ENCODE measurements at regions not wholly inside any gene's neighbourhood (a gene's known extent, or its start where the extent isn't known, plus 50 kb on each side); places are given as distances from the start of the nearest gene placed in this dataset.
"Not testable (repeated sequence)": the region's sequence is repeated elsewhere in the genome, so short reads cannot be mapped to it uniquely, and the experiment has no call there.

DNA sequence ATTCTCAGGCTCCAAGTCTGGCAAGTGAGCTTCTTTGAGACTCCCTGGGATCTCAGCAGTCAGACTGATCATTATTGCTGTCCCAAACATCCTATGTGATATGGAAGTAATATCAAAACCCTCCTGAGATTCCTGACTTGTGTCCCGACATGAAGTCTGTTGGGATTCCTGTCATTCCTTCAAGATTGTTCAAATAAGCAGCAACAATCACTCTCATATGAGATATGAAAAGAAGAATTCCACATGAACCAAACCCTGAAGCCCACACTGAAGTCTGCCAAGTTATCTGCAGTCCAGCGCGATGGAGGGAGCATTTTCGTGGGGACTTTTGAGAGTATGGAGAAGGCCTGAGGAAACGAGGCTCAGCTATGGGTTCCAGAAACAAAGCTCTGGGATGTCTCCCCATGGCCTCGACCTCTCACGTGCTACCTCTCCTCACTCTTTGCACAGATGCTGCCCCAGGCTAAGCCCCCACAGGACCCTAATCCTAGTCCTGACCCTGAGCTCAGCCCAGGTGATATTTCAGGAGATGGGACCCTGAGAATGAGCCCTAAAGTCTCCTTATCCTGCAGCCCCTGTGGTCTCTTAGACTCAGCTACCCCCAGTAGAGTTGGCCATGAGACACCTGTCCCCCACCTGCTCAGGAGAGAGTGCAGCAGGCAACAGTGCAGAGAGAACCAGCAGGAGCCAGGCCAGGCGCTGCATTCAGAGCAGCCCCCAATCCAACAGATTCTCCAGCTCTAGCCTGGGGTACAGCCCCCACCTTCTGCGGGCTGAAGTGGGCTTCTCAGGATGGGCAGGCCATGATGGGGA, 100.2 kb downstream of the GGTLC2 start:
- DNase-seq (ENCODE audit: low read depth): no peak

- DNase-seq (ENCODE audit: low read depth): no peak
Observed at GRCh38 chr22:22745225-22746060, 101.0 kb downstream of the GGTLC2 start.

DNA sequence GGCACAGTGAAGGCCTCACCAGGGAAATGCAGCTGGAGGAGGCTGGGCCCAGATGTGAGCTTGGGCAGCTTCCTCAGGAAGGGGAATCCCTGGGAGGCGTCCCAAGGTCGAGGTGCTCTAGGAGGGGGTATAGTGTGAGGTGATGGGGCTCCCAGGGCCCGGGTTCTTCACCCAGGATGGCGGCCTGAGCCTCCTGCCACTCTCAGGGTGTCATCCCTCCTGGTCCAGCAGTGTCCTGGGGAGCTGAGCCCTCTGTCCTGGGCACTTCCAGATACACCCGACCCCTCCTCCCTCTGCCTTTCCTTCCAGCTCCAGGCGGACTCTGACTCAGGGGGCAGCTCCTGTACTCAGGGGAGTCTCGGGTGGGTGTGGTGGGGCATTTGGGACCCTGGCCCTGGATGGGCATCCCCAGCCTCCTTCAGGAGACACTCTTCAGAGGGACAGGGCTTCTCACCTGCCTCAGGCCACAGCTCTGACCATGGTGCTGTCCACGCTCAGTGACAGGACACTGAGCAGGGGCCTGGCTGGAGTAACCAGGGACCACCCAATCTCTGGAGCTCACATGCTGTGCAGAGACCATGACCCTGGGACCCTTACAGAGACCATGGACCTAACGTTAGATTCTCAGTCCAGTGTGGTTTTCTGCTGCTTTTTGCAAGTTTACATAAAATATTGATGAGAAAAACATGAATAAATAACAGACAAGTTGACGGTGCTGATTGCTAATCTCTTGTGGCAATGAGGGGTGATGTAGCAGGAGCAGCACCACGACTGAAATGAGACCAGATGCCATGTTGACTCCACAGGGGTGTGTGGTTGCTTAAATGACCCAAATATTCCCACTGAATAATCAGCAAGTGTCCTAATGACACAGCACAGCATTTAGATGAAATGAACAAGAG, 101.9 kb downstream of the GGTLC2 start:
- no peak for DNase-seq (ENCODE audit: low read depth)

DNA sequence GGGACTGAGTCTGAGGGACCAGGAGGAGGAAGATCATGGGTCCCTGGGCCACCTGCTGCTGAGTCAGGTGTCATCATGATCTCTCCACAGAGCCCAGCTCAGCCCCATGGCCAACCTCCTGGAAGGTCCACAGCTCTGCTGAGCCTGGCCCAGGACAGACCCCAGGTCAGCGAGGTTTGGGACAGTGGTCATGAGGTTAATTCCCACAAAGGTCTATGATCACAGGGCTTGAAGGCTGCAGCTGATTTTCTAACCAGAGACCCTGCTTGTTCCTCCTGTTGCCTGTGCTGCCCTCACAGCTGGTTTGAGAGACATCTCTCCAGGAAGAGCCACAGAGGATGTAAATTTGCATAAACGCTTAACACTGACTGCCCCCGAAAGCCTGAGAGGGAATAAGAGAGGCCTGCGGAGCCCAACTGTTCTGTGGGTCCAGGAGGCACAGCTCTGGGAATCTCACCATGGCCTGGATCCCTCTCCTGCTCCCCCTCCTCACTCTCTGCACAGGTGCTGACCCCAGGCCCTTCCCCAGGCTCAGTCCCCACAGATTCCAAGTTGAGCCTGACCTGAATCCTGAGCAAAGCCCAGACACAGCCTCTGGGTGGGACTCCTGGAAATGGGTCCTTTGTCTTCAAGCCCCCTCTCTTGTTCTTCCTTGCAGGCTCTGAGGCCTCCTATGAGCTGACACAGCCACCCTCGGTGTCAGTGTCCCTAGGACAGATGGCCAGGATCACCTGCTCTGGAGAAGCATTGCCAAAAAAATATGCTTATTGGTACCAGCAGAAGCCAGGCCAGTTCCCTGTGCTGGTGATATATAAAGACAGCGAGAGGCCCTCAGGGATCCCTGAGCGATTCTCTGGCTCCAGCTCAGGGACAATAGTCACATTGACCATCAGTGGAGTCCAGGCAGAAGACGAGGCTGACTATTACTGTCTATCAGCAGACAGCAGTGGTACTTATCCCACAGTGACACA, 102.8 kb downstream of the GGTLC2 start:
- no peak for DNase-seq (ENCODE audit: low read depth)

GRCh38 chr22:22748297-22748743, 103.9 kb downstream of the GGTLC2 start:
- no peak for DNase-seq (ENCODE audit: low read depth)

DNA sequence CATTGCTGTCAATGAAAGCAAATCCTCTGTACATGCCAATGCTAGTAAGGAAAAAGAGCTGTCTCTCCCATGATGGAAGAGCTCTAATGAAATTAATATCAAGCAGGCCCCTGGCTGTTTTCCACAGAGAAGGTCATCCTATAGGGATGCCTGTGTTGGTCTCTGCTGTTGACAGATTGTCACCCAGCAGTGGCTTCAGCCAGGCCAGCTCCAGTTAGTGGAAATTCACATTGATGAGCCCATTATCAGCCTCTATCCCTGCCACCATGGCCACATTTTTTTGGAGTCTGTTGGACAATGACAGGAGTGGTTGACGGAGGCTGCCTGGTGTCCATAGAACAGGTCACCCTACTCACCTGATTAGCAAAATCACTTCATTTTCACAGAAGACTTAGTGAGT, 104.3 kb downstream of the GGTLC2 start:
- DNase-seq (ENCODE audit: low read depth): no peak

DNA sequence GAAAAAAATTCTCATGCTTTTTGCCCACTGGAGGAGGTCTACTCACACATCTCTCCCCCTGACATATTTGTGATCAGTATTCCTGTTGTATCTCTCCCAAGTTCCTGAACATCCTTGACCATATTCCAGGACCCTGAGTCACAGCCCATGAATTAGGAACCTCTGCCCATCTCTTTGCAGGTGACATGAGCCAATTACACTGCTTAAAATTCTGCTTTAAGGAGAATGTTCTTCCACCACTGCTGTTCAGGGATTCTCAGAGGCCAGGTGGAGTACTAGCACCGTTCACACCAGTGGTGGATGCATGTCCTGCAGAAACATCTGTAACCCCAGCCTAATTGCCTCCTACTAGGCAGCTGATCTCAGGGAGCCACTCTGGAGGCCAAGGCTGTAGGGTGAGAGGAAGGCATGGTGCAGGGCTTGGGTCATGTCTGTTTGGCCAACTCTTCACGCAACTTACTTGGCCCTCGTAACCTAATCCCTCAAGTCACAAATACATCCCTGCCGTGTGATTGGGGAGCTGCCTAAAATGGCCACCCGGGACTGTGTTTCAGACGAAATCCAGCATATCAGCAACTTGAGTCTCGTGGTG, 104.8 kb downstream of the GGTLC2 start:
- no peak for DNase-seq (ENCODE audit: low read depth)

- no peak for DNase-seq (ENCODE audit: low read depth)
Observed at GRCh38 chr22:22750335-22751042, 106.1 kb downstream of the GGTLC2 start.

- DNase-seq (ENCODE audit: low read depth): no peak
Observed at GRCh38 chr22:22751043-22751603, 106.7 kb downstream of the GGTLC2 start.

GRCh38 chr22:22752199-22752555, 107.8 kb downstream of the GGTLC2 start:
- DNase-seq (ENCODE audit: low read depth): no peak

GRCh38 chr22:22752556-22753477, 108.4 kb downstream of the GGTLC2 start:
- no peak for DNase-seq (ENCODE audit: low read depth)

DNA sequence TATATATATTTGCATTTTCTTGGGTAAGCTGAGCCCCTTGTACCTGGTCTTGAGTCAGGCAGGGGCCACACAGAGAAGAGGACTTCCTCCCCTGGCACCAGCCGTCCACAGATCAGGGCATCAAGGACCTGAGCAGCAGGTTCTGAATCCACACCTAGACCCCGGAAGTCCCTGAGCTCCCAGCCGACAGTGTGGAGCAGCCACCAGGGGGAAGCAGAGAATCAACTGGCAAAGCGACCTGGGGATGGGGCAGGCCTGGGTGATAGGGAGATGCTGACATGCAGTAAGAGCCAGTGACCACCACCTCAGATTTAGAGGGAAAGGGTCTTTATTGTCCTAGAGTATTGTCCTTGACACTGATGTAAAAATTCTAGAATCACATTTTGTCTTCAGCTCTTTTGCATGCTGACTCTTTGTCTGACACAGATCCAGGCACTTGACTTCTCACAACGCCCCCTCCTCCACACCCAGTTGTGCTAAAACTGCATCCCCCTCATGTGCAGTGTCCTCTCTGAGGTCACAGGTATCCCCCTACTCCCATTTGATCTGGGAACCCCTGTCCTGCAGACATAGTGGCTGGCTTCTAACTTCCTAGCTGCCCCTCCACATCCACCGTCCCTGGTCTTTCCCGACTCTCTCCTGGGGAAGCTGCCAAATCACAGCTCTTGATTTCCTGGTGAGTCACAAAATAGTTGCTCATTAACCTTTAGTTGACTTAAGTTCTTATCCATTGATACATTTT, 109.3 kb downstream of the GGTLC2 start:
- DNase-seq (ENCODE audit: low read depth): peak; percentile 51

- no peak for DNase-seq (ENCODE audit: low read depth)
Observed at GRCh38 chr22:22754268-22754657, 109.8 kb downstream of the GGTLC2 start.

GRCh38 chr22:22754961-22755777, 110.8 kb downstream of the GGTLC2 start:
- DNase-seq (ENCODE audit: low read depth): no peak

DNA sequence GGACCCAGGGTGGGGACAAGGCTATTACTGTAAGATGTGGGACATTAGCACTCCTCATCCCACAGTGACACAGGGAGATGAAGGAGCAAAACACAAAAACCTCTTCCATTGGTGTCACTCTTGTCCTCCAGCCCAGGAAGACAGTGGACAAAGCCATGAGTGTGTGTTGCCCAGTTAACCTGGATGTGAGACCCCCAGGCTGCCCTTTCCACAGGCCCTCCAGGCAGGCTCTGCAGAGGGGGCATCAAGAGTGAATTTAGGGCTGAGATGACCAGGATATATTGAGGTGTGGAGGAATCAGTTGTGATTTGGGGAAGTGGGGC, 111.3 kb downstream of the GGTLC2 start:
- no peak for DNase-seq (ENCODE audit: low read depth)

DNA sequence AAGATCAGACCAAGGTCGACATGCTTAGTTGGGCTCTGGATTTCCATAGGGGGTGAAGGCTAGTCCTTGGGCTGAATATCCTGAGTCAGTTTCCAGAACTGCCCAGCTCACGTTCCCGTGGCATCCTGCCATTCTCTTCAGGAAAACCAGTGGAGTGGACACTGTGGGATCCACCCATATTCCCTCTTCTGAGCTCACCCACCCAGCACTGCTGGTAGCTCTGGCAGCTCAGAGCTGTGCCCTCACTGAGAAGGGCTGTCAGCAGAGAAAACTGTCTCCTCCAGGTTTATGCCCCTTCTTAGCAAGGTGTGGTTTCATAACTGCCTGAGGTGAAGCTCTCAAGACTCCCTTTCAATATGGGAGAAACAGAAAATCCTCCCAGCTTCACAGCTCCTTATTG, 111.7 kb downstream of the GGTLC2 start:
- DNase-seq (ENCODE audit: low read depth): no peak

- not testable (repeated sequence) for DNase-seq (ENCODE audit: low read depth)
Observed at GRCh38 chr22:22756551-22757201, 112.3 kb downstream of the GGTLC2 start.

Measured in T-helper 22 cell (primary cell).